ENCODE measurements at regions not wholly inside any gene's neighbourhood (a gene's known extent, or its start where the extent isn't known, plus 50 kb on each side); places are given as distances from the start of the nearest gene placed in this dataset.

DNA sequence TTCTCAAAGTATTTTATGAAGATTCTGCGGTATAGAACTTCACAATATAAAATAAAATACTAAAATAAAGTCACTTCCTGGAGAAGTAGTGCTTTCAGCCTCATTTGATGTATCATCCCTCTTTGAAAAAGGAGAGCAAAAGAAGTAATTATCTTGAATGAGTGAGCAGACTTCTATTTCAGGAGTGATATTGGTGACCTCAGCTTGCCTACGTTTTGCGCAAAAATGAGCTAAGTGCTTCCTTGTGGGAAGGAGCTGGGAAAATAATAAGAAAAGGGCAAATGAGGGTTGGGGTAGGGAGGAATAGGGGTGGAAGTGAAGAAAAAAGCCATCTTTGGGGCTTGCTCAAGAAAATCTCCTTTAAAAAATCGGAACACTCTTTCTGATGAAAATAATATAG lies 1773.6 kb downstream of the OLFM4 start:
- TF ChIP-seq, protein P1, sequence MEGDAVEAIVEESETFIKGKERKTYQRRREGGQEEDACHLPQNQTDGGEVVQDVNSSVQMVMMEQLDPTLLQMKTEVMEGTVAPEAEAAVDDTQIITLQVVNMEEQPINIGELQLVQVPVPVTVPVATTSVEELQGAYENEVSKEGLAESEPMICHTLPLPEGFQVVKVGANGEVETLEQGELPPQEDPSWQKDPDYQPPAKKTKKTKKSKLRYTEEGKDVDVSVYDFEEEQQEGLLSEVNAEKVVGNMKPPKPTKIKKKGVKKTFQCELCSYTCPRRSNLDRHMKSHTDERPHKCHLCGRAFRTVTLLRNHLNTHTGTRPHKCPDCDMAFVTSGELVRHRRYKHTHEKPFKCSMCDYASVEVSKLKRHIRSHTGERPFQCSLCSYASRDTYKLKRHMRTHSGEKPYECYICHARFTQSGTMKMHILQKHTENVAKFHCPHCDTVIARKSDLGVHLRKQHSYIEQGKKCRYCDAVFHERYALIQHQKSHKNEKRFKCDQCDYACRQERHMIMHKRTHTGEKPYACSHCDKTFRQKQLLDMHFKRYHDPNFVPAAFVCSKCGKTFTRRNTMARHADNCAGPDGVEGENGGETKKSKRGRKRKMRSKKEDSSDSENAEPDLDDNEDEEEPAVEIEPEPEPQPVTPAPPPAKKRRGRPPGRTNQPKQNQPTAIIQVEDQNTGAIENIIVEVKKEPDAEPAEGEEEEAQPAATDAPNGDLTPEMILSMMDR (conservative IDR thresholded peaks at IDR 0.05 in 1 of 2, IDR thresholded peaks at IDR 0.05 in 1 of 2; ENCODE audit: low read depth in 1 of 2, low read length in 2 of 2): no peak
- TF ChIP-seq EZH2 (IDR thresholded peaks at IDR 0.05; ENCODE audit: low read length, missing control alignments): no peak
